ENCODE measurements at regions not wholly inside any gene's neighbourhood (a gene's known extent, or its start where the extent isn't known, plus 50 kb on each side); places are given as distances from the start of the nearest gene placed in this dataset.

- TF ChIP-seq, protein P1, sequence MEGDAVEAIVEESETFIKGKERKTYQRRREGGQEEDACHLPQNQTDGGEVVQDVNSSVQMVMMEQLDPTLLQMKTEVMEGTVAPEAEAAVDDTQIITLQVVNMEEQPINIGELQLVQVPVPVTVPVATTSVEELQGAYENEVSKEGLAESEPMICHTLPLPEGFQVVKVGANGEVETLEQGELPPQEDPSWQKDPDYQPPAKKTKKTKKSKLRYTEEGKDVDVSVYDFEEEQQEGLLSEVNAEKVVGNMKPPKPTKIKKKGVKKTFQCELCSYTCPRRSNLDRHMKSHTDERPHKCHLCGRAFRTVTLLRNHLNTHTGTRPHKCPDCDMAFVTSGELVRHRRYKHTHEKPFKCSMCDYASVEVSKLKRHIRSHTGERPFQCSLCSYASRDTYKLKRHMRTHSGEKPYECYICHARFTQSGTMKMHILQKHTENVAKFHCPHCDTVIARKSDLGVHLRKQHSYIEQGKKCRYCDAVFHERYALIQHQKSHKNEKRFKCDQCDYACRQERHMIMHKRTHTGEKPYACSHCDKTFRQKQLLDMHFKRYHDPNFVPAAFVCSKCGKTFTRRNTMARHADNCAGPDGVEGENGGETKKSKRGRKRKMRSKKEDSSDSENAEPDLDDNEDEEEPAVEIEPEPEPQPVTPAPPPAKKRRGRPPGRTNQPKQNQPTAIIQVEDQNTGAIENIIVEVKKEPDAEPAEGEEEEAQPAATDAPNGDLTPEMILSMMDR (IDR thresholded peaks at IDR 0.05; ENCODE audit: unreplicated experiment), result no peak
- Mint-ChIP-seq H3K27me3 (ENCODE audit: low read depth) (peaks cover 22% of the 10 kb centered on the region), H3K4me3 (no peak overlapping the region), H3K9me3 (no peaks in the 10 kb centered on the region), H3K4me1 (peaks cover 47% of the 10 kb centered on the region), H3K36me3 (no peaks in the 10 kb centered on the region), H3K27ac (peak overlapping the region; percentile 15)
- DNase-seq (ENCODE audit: low spot score in 2 of 2, unreplicated experiment in 2 of 2), result no peak
Observed at GRCh38 chr4:128386761-128387599, 99.4 kb upstream of the PGRMC2 start.

GRCh38 chr4:128385683-128386304 lies 98.2 kb upstream of the PGRMC2 start:
- Mint-ChIP-seq H3K27me3 (ENCODE audit: low read depth) (peaks cover 18% of the 10 kb centered on the region), H3K27ac (no peak overlapping the region), H3K36me3 (no peaks in the 10 kb centered on the region), H3K9me3 (no peaks in the 10 kb centered on the region), H3K4me3 (no peak overlapping the region), H3K4me1 (peaks cover 50% of the 10 kb centered on the region)
- TF ChIP-seq, protein P1 (IDR thresholded peaks at IDR 0.05; ENCODE audit: unreplicated experiment), result no peak
- DNase-seq (ENCODE audit: low spot score in 2 of 2, unreplicated experiment in 2 of 2), result no peak

GRCh38 chr4:128384765-128385598 lies 97.4 kb upstream of the PGRMC2 start:
- H3K27ac Mint-ChIP-seq, result no peak overlapping the region
- peaks cover 50% of the 10 kb centered on the region for H3K4me1 Mint-ChIP-seq
- DNase-seq (ENCODE audit: low spot score in 2 of 2, unreplicated experiment in 2 of 2), result no peak
- no peaks in the 10 kb centered on the region for H3K36me3 Mint-ChIP-seq
- peaks cover 18% of the 10 kb centered on the region for H3K27me3 Mint-ChIP-seq (ENCODE audit: low read depth)
- H3K9me3 Mint-ChIP-seq, result no peaks in the 10 kb centered on the region
- H3K4me3 Mint-ChIP-seq, result no peak overlapping the region
- TF ChIP-seq, protein P1 (IDR thresholded peaks at IDR 0.05; ENCODE audit: unreplicated experiment), result no peak

- TF ChIP-seq, protein P1 (IDR thresholded peaks at IDR 0.05; ENCODE audit: unreplicated experiment), result no peak
- Mint-ChIP-seq H3K27ac (no peak overlapping the region), H3K36me3 (no peaks in the 10 kb centered on the region), H3K4me3 (no peak overlapping the region), H3K4me1 (peaks cover 44% of the 10 kb centered on the region), H3K27me3 (ENCODE audit: low read depth) (peaks cover 18% of the 10 kb centered on the region), H3K9me3 (no peaks in the 10 kb centered on the region)
- DNase-seq (ENCODE audit: low spot score in 2 of 2, unreplicated experiment in 2 of 2), result no peak
Observed at GRCh38 chr4:128384091-128384520, 96.5 kb upstream of the PGRMC2 start.

- no peak for DNase-seq (ENCODE audit: low spot score in 2 of 2, unreplicated experiment in 2 of 2)
- TF ChIP-seq, protein P1 (IDR thresholded peaks at IDR 0.05; ENCODE audit: unreplicated experiment), result no peak
- Mint-ChIP-seq H3K36me3 (peaks cover 5% of the 10 kb centered on the region), H3K4me1 (peaks cover 40% of the 10 kb centered on the region), H3K27me3 (ENCODE audit: low read depth) (peaks cover 13% of the 10 kb centered on the region), H3K27ac (peak overlapping the region; percentile 50), H3K9me3 (peaks cover 8% of the 10 kb centered on the region), H3K4me3 (no peak overlapping the region)
Observed at GRCh38 chr4:128381748-128382559, 94.3 kb upstream of the PGRMC2 start.

Measured in mesothelial cell of epicardium (in vitro differentiated cells).